Testis (tissue), 2 donors: ENCODE measurements at regions not wholly inside any gene's neighbourhood (a gene's known extent, or its start where the extent isn't known, plus 50 kb on each side); places are given as distances from the start of the nearest gene placed in this dataset.

Experiments
- DNase-seq: peaks from one replicate; pipeline ENCODE4 v3.0.0-alpha.2; 2019
- H3K27ac ChIP-seq, 2 donors: fragments of 200-600 bp; sonication (generic); one replicate each; pipeline ENCODE4 v1.5.1; 2019
- H3K27me3 ChIP-seq: fragments of 200-600 bp; sonication (generic); one replicate; pipeline ENCODE4 v1.5.1; 2019
- H3K36me3 ChIP-seq: fragments of 200-600 bp; sonication (generic); one replicate; pipeline ENCODE4 v1.5.1; 2017; ENCODE audit warnings: low read depth; ENCODE audit errors: missing control alignments
- H3K4me1 ChIP-seq: fragments of 200-600 bp; sonication (generic); one replicate; pipeline ENCODE4 v1.5.1; 2019
- H3K4me3 ChIP-seq, 2 donors: fragments of 200-600 bp; sonication (generic); one replicate each; pipeline ENCODE4 v1.5.1; 2017 to 2019
- H3K9me3 ChIP-seq: fragments of 200-600 bp; sonication (generic); one replicate; pipeline ENCODE4 v1.5.1; 2017
- CTCF ChIP-seq, 3 experiments: fragments of 450-650 bp in 2 of 3; fragments of 200-600 bp in 1 of 3; sonication (generic) in 1 of 3; IDR thresholded peaks; one replicate each; pipeline ENCODE4 v1.5.1; 2016 to 2019; ENCODE audit warnings: antibody characterized with exemption in 3 of 3, mild to moderate bottlenecking in 2 of 3, moderate library complexity in 1 of 3
- POLR2A ChIP-seq: fragments of 450-650 bp; IDR thresholded peaks from one replicate; pipeline ENCODE4 v1.6.1; 2017; ENCODE audit warnings: antibody characterized with exemption, mild to moderate bottlenecking, moderate library complexity
- WGBS, 2 donors: methylation state at CpG; one replicate each; pipeline ENCODE4 v1.1.5; 2018; 5-methylcytosine and 5-hydroxymethylcytosine counted together
- intact Hi-C: fragments of 100-400 bp; cut with DNase I; formaldehyde crosslinking; loops from one replicate; pipeline ENCODE4 v1.15.1; 2023; ENCODE audit warnings: low total_unique reads

DNA sequence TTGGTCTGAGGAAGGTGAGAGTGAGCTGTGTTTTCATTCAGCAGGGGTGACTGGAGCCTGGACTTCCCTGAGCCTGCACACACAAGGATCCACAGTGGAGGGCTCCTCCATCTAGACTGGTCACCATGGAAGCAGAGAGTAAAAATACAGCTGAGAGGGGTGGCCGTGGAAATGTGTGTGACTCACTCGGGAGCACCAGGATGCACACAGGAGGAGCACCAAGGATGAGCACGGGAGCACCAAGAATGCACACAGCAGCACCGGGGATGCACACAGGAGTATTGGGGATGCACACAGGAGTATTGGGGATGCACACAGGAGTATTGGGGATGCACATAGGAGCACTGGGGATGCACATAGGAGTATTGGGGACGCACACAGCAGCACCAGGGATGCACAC, 365.2 kb upstream of the MYT1L start:
- WGBS, 2 donors, result 89% methylated on average over 3 to 5 of the region's 5 CpGs
- no peak for DNase-seq

GRCh38 chr2:2694746-2695145, 363.7 kb upstream of the MYT1L start:
- no peak for TF ChIP-seq CTCF (IDR thresholded peaks at IDR 0.05)
- TF ChIP-seq POLR2A, result no peak
- H3K27me3 ChIP-seq, result no peaks in the 10 kb centered on the region
- H3K36me3 ChIP-seq, result no peaks in the 10 kb centered on the region
- peaks cover under 1% of the 10 kb centered on the region for H3K4me1 ChIP-seq
- no peak for DNase-seq
- no peak overlapping the region for H3K4me3 ChIP-seq
- intact Hi-C loops, result no loop called here
- 79% methylated on average over 13 of the region's 13 CpGs for WGBS, 2 donors
- H3K9me3 ChIP-seq, result no peaks in the 10 kb centered on the region
- H3K27ac ChIP-seq, result no peak overlapping the region

More for the DNA sequence above, 365.2 kb upstream of the MYT1L start:
- TF ChIP-seq POLR2A (no peak), CTCF (IDR thresholded peaks at IDR 0.05) (no peak)
- Histone ChIP-seq H3K36me3 (no peaks in the 10 kb centered on the region), H3K4me1 (peaks cover 9% of the 10 kb centered on the region), H3K27ac (no peak overlapping the region), H3K4me3 (no peak overlapping the region), H3K9me3 (no peaks in the 10 kb centered on the region), H3K27me3 (no peaks in the 10 kb centered on the region)
- intact Hi-C loops, result no loop called here

DNA sequence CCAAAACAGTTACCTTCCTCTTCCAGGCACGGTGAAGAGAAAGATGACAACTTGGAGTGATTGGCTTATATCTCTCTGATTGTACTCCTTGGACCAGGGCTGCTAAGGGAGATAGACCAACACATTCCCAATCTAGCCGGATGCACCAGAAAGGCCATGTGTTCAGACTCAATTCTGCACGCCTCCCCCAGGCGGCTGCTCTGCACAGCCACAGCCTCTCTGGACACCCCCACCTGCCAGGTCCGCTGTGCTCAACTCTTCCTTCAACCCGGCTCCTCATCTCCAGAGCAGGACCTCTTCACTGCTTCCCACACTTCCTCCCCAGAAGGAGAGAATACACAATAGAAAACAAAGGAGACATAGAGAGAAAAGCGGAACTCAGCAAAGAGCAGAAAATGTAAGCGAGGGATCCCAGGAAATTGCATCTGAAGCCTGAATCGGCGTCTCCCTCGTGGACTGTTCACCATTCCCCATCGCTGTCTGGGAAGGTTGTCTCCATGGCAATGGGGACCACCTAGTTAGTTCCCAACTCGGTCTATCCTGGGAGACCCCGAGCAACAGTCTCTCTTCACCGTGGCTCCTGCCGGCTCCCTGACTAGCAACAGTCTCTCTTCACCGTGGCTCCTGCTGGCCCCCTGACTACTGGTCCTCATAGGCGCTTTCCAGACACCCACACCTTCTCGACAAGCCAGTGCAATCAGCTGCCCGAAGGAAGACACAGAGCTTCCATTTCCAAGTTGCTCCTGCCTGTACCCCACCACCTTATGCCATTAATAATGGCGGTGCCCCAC, 361.7 kb upstream of the MYT1L start:
- H3K4me1 ChIP-seq, result no peaks in the 10 kb centered on the region
- H3K36me3 ChIP-seq, result no peaks in the 10 kb centered on the region
- no peak for DNase-seq
- H3K9me3 ChIP-seq, result no peaks in the 10 kb centered on the region
- TF ChIP-seq POLR2A (no peak), CTCF (IDR thresholded peaks at IDR 0.05) (no peak)
- intact Hi-C loops, result no loop called here
- H3K27ac ChIP-seq, result no peak overlapping the region
- WGBS, 2 donors, result 92 to 94% methylated on average over 21 of the region's 21 CpGs
- no peak overlapping the region for H3K4me3 ChIP-seq
- H3K27me3 ChIP-seq, result no peaks in the 10 kb centered on the region

GRCh38 chr2:2691419-2691818, 360.3 kb upstream of the MYT1L start:
- Histone ChIP-seq H3K27ac (no peak overlapping the region), H3K36me3 (no peaks in the 10 kb centered on the region), H3K4me3 (no peak overlapping the region), H3K27me3 (no peaks in the 10 kb centered on the region), H3K4me1 (no peaks in the 10 kb centered on the region), H3K9me3 (no peaks in the 10 kb centered on the region)
- intact Hi-C loops, result no loop called here
- TF ChIP-seq CTCF (IDR thresholded peaks at IDR 0.05) (no peak), POLR2A (no peak)
- no peak for DNase-seq
- 93 to 96% methylated on average over 10 of the region's 10 CpGs for WGBS, 2 donors

DNA sequence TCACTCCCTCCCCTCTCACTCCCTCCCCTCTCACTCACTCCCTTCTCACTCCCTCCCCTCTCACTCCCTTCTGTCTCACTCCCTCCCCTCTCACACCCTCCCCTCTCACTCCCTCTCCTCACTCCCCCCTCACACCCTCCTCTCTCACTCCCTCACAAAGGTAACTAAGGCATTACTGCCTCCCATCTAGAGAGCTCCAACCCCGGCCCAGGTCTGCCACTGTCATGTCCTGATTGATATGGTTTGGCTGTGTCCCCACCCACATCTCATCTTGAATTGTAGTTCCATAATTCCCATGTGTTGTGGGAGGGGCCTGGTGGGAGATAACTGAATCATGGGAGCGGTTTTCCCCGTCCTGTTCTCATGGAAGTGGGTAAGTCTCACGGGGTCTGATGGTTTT, 359.9 kb upstream of the MYT1L start:
- Histone ChIP-seq H3K27ac (no peak overlapping the region), H3K9me3 (no peaks in the 10 kb centered on the region), H3K4me1 (no peaks in the 10 kb centered on the region), H3K36me3 (no peaks in the 10 kb centered on the region), H3K27me3 (no peaks in the 10 kb centered on the region), H3K4me3 (no peak overlapping the region)
- TF ChIP-seq CTCF (IDR thresholded peaks at IDR 0.05) (no peak), POLR2A (no peak)
- DNase-seq, result no peak
- intact Hi-C loops, result no loop called here
- WGBS, 2 donors, result 79 to 83% methylated on average over 4 of the region's 4 CpGs
